HK-2 (cell line): ENCODE measurements at regions not wholly inside any gene's neighbourhood (a gene's known extent, or its start where the extent isn't known, plus 50 kb on each side); places are given as distances from the start of the nearest gene placed in this dataset.
"Not testable (repeated sequence)": the region's sequence is repeated elsewhere in the genome, so short reads cannot be mapped to it uniquely, and the experiment has no call there.

Experiments
- DNase-seq: peaks from one replicate; pipeline ENCODE4 v3.0.0-alpha.2; 2018; ENCODE audit not compliant: unreplicated experiment

- no peak for DNase-seq
Measured at GRCh38 chr2:31813016-31813415, 197.8 kb downstream of the MEMO1 start.

GRCh38 chr2:31812051-31812798, 198.6 kb downstream of the MEMO1 start:
- DNase-seq: no peak

- DNase-seq: no peak
Measured at GRCh38 chr2:31811482-31811881, 199.3 kb downstream of the MEMO1 start.

GRCh38 chr2:31810200-31810917, 200.4 kb downstream of the MEMO1 start:
- no peak for DNase-seq

- DNase-seq: no peak
Measured at GRCh38 chr2:31805688-31806087, 205.1 kb downstream of the MEMO1 start.

- DNase-seq: not testable (repeated sequence)
Measured at GRCh38 chr2:31803481-31804153, 207.2 kb downstream of the MEMO1 start.

- no peak for DNase-seq
Measured at GRCh38 chr2:31802711-31803110, 208.1 kb downstream of the MEMO1 start.

- not testable (repeated sequence) for DNase-seq
Measured at GRCh38 chr2:31799282-31799681, 211.5 kb downstream of the MEMO1 start.

GRCh38 chr2:31788273-31788672, 207.5 kb upstream of the SRD5A2 start:
- no peak for DNase-seq

GRCh38 chr2:31785876-31786275, 205.1 kb upstream of the SRD5A2 start:
- DNase-seq: peak; percentile 39

GRCh38 chr2:31784868-31785267, 204.1 kb upstream of the SRD5A2 start:
- no peak for DNase-seq

GRCh38 chr2:31783446-31784091, 202.8 kb upstream of the SRD5A2 start:
- not testable (repeated sequence) for DNase-seq

GRCh38 chr2:31778153-31778552, 197.4 kb upstream of the SRD5A2 start:
- no peak for DNase-seq

GRCh38 chr2:31770741-31771140, 190.0 kb upstream of the SRD5A2 start:
- no peak for DNase-seq

GRCh38 chr2:31765078-31765945, 184.6 kb upstream of the SRD5A2 start:
- DNase-seq: no peak

- no peak for DNase-seq
Measured at GRCh38 chr2:31764169-31764568, 183.4 kb upstream of the SRD5A2 start.

GRCh38 chr2:31762085-31762484, 181.3 kb upstream of the SRD5A2 start:
- DNase-seq: no peak

- DNase-seq: not testable (repeated sequence)
Measured at GRCh38 chr2:31757351-31757750, 176.6 kb upstream of the SRD5A2 start.

- DNase-seq: not testable (repeated sequence)
Measured at GRCh38 chr2:31748746-31749145, 168.0 kb upstream of the SRD5A2 start.

- DNase-seq: no peak
Measured at GRCh38 chr2:31748041-31748440, 167.3 kb upstream of the SRD5A2 start.

GRCh38 chr2:31739161-31739560, 158.4 kb upstream of the SRD5A2 start:
- DNase-seq: no peak
